ENCODE measurements at regions not wholly inside any gene's neighbourhood (a gene's known extent, or its start where the extent isn't known, plus 50 kb on each side); places are given as distances from the start of the nearest gene placed in this dataset.

GRCh38 chr10:78915190-78915518 lies 153.6 kb upstream of the ZMIZ1 start:
- DNase-seq = no peak

DNA sequence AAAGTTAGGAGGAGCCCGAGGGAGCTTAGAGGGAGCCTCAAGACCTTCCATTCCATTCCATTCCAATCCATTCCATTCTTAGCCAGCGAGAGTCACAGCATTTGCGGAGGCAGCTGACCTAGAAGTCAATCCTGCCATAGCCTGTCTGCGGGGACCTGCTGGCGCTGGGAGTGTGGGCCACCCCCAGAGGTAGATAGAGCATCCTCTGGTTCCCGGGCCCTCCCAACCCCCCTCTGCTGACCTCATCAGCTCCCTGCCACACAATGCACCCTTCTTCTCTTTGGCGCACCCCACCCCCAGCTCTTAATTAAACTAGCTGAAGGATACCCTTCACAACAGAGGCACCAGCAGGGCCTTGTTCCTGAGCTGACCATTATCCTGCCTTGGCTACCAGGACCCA lies 152.5 kb upstream of the ZMIZ1 start:
- DNase-seq = no peak

GRCh38 chr10:78919181-78919966 lies 149.4 kb upstream of the ZMIZ1 start:
- peak; percentile 33 to 38 for DNase-seq

GRCh38 chr10:78920011-78920410 lies 148.8 kb upstream of the ZMIZ1 start:
- DNase-seq = peak; percentile 30 to 41

DNA sequence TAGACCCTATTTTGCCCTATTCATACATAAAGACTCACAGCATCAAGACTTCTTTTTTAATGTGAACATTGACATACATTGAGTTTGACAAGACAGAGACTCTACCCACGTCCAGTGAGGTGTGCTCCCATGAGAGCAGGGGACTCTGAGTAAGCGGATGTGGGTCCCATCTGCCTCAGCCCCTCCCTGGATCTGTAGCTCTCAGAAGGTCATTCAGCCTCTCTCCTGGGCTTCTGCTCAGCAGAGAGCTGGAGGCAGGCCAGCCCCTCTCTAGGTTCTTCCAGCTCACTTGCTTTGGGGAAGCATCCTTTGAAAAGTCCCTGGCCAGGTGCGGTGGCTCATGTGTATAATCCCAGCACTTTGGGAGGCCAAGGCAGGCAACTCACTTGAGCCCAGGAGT lies 146.9 kb upstream of the ZMIZ1 start:
- DNase-seq = no peak

DNA sequence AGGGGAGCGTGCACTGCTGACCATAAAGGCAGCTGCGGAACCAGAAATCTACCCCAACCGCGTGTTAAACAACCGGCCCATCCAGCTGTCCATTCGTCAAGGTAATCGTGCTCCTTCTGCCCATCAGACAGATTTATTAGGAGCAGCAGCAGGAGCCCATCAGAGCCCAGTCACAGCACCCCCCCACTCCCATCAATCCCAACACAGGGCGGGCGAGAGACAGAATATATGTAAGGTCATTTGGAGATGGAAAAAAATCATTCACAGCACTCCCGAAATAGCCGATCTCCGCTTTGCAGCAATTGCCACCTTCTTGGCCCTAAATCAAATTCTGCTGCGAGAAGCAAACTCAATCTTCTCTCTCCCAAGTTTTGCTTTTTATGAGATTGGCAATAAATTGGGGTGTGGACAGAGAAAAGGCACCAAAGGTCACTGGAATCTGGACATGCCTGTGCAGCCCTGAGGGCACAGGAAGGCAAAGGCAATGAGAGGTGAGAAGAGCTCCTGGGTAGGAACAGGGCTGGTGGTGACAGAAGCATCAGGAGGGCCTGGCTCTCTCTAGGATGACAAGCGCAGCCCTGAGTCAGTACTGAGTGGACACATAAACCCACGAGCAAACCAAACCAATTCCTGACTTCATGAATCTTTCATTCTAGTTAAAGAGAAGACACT lies 145.0 kb upstream of the ZMIZ1 start:
- no peak for DNase-seq

DNA sequence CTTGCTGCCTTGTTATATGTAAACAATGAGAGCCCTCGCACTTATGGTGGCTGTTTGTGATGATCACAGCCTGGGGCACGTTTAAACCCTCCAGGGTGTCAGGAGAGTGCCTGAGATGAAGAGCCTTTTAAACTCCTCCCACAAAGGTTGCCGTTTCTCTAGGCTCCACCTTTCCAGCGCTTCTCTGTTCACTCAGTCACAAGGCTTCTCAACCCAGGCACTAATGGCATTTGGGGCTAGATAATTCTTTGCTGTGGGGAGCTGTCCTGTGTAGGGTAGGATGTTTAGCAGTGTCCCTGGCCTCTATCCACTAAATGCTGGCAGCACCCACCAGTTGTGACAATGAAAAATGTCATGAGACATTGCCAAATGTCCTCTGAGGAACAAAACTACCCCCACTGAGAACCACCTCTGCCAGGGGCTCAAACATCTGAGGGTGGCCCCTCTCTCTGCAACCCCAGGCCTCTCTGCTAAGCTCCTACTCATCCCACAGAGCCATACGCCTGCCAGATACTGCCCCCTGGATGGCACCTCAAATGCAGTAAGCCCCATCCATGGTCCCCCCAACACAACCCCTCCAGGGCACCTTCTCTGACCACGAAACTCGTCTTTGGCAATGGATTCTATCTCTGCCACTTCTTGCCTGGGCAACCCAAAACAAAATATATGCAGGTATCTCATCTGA lies 144.3 kb upstream of the ZMIZ1 start:
- DNase-seq = peak in 1 of 2 experiments; percentile 15

DNA sequence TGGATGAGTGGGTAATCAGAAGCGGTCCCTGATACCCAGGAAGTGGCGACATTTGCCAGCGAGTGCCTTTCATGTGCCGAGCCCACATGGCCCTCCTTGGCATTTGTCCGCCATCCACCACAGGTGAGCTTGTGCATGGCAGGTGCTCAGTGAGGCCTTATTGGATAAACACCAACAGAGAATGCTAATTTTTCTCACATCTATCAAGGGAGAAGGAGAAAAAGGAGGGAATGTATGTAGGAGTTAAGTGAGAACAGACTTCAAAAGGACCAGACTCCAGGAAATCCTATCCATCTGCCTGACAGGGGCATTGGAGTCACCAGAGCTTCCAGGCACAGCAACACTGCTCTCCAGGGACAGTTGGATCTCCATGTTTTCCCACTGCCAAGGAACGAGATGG lies 143.5 kb upstream of the ZMIZ1 start:
- DNase-seq = no peak

- DNase-seq = no peak
Measured at GRCh38 chr10:78925800-78926319, 142.9 kb upstream of the ZMIZ1 start.

DNA sequence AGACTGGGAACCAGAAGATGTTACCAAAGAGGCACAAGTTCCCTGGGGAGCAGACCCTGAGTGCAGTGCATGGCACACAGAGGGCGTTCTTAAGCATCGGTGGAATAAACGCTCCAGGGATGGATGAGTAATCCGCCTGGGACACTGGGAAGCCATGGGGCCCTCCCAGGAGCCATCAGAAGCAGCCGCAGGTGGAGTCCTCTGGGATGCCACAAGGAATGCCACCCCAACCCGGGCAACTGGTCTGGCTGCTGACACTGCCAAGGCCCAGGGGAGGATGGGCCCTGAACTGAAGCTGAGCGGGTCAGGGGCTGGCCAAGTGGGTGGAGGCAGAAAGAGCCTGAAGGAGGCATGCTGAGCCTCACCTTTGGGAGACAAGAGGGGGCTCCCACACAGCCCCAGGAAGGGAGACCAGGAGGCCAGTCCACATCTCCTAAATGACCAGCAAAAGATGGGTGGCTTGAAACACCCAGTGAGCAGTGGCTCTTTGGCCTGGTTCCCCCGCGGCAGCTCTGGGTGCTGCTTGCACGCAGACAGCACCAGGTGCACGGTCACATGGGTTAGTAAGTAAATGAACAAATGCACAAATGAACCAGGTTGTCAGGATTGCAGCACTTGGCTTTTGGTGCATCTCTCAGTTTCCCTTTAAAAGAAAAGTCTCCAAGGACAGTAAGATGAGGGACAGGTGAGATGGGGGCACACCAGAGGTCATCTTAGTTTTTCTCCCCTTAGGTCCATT lies 141.3 kb upstream of the ZMIZ1 start:
- no peak for DNase-seq

DNA sequence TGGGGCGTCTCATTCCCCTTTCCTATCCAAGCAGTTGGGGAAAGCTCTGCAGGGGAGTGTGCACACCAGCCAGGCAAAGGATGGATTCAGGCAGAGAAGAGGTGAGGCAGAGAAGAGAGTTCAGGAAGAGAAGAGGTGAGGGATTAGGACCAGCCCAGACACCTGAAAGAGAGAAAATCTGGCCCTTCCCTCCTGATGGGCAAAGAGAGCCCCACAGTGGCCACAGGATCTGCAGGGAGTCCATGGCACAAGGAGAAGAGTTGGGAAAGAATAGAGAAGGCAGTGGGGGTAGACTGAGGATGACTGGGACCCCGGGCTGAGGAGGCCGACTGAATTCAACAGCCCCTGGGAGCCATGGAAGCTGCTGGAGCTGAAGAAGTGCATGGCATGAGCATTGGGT lies 140.4 kb upstream of the ZMIZ1 start:
- no peak for DNase-seq

GRCh38 chr10:78929541-78929940 lies 139.2 kb upstream of the ZMIZ1 start:
- DNase-seq = no peak

DNA sequence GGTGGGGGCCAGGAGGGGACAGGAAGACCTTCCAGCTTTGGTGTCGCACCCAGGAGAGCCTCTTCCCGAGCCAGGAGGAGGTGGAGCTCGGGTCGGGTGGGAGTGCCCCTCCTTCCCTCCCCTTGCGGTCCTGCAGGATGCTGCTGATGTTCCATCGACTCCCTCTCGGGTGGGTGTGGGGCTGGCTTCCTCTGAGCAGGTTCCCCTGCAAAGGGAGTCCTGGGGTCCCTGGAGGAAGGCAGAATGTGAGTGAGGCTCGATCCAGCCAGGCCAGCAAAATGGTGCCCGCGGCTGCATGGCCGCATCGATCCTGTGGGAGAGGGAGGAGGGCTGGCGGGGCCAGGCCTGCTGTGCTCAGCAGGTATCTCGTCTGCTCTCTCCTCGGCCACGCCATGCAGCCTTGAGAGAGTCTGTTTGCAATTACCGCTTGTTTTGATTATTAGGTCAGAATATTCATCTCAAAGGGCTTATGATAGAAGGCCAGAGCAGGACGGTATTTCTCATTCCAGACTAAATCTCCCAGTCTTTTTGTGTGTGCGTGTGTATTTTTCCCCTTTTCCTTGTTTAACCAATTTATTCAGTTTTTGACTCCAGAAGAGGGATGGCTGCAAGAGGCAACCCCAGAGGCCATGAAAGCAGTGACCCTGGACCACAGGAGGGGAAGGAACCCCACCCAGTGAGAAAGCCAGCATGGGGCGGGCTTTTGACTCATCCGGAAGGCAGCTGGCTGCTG lies 137.3 kb upstream of the ZMIZ1 start:
- peak in 1 of 2 experiments; percentile 47 for DNase-seq

DNA sequence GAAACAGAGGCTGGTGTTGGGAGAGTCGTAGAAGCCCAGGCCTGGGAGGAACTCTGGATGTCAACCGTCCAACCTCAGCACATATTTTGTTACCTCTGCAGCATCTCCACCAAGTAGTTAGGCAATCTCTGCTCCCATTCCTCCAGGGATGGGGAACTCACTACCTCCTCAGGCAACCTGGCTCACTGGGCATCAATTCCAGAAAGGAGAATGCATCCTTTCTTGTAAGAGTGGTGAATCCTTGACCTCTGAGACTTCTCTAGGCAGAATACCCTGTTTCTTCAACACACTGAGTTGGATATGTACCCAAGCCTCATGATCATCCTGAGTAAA lies 136.7 kb upstream of the ZMIZ1 start:
- DNase-seq = no peak

GRCh38 chr10:78932861-78933260 lies 135.9 kb upstream of the ZMIZ1 start:
- DNase-seq = no peak

GRCh38 chr10:78933828-78934531 lies 134.8 kb upstream of the ZMIZ1 start:
- no peak for DNase-seq

DNA sequence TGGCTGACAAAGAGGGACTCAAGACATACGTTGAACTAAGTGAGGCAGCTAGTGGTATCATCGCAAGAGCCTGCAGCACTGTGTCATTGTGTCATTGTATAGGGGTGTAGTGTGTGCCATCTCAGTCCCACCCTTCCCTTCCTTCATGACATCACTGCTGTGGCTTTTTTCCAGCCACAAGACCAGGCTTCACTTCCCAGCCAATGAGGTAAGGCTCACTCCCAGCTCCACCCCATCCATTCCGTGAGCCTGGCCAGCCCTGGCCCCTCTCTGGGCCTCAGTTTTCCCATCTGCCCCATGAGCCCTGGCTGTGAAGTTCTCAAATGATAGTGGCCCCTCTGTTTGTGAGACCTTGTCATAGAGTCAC lies 134.3 kb upstream of the ZMIZ1 start:
- DNase-seq = no peak

- DNase-seq = no peak
Measured at GRCh38 chr10:78934994-78935602, 133.7 kb upstream of the ZMIZ1 start.

DNA sequence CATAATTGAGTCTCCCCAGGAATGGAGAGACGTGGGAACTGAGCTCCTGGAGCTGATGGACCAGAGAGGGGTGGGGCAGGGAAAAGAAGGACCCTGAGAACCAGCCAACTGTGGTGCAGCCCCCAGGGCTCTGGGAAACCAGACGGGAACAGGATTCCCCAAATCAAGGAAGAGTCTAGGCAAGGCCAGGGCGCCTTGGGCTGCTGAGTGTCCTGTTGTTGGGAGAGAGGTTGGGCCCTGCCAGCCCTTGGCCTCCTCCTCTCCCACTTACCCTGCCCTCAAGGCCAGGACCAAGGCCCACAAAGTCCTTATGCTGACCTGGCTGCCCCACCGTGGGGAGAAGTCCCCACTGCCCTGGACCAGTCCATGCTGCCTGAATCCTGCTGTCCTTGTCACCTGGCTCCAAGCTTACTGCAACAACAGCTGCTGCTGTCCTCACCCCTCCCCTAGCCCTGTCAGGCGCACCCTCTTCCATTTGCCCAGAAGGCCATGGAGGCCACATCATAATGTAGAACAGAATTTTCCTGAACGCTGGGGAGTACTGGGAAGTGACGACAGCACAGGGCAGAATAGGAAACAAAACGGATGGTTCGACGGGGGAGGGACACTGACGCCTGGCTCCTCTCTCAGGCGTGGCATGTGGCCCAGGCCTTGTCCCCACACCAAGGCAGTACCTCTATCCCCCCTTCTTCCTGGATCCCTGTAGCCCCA lies 132.9 kb upstream of the ZMIZ1 start:
- DNase-seq = no peak

- no peak for DNase-seq
Measured at GRCh38 chr10:78936412-78937342, 132.1 kb upstream of the ZMIZ1 start.

Data from NCI-H187 (cell line).